ENCODE measurements at regions not wholly inside any gene's neighbourhood (a gene's known extent, or its start where the extent isn't known, plus 50 kb on each side); places are given as distances from the start of the nearest gene placed in this dataset.
A peak's percentile ranks its signal among the peaks of the same experiment; 100 is the strongest.

DNA sequence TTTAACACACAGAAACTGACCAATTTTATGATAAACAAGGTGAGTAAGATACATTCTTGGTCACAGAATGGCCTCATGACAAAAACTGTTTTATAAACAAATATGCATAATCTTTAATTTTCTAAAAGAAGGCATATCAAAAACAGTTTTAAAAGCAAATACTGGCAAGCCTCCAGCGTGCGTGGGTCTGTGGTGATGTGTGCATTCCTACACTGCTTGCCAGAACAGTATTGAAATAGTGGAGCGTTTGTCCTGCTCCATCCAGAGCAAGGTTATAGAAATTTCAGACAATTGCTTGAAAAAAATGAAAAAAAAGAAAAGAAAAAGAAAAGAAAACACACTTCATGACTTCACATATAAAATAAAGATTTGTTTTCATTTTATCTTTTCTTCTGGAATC lies 140.9 kb downstream of the MZT1 start (continued):
- TF ChIP-seq FOXA1 (IDR thresholded peaks at IDR 0.05) (no peak), FOXA1 (CRISPR knock-in tag; IDR thresholded peaks at IDR 0.05) (no peak), SOX5 (CRISPR knock-in tag; IDR thresholded peaks at IDR 0.05; ENCODE audit: borderline replicate concordance) (no peak)
- TF ChIP-seq, protein P1, sequence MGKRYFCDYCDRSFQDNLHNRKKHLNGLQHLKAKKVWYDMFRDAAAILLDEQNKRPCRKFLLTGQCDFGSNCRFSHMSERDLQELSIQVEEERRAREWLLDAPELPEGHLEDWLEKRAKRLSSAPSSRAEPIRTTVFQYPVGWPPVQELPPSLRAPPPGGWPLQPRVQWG (CRISPR knock-in tag; IDR thresholded peaks at IDR 0.05; ENCODE audit: borderline replicate concordance, low read depth) = no peak

DNA sequence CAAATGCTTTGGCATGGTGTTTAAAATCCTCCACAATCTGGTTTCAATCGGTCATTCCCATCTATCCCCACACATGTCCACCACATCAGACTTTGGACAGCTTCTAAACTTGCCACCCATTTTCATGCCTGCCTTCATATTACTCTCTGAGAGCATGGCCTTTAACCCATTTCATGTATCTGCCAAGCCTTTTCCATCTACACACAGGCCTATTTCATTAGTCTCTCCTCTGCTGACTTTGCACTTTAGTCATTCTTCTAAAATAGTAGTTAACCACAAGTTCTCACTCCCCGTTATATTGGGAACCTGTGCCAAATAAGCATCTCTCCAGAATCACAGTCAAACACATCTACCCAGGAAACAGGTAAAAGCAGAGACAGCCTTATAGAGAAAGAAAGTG lies 142.2 kb downstream of the MZT1 start:
- ChIA-PET CTCF (ENCODE audit: low intra/inter-chr PET ratio, low total read pairs) (no interaction called here), POLR2A (no interaction called here)
- BruUV-seq (replicated peaks) = no TSS peak
- in situ Hi-C loops (cut with HindIII; ENCODE audit: extremely low pct_ligation_motif_present, low pct_unique_long_range_greater_than_20kb) = no loop called here
- 20% methylated on average over 2 of the region's 2 CpGs for WGBS (ENCODE audit: low lambda C conversion rate)
- no peaks in the 10 kb centered on the region for H3K79me2 ChIP-seq (ENCODE audit: insufficient read depth, low read length)
- TF ChIP-seq MAFK (conservative IDR thresholded peaks at IDR 0.05 in 1 of 2, IDR thresholded peaks at IDR 0.05 in 1 of 2; ENCODE audit: low read length in 2 of 2) (peak; percentile 57 to 75), MAFF (IDR thresholded peaks at IDR 0.05; ENCODE audit: low read depth, low read length) (peak; percentile 61), ZNF333 (CRISPR knock-in tag; IDR thresholded peaks at IDR 0.05; ENCODE audit: borderline replicate concordance) (no peak), AGO2 (optimal IDR thresholded peaks at IDR 0.05; ENCODE audit: low read depth, low read length) (no peak), ZKSCAN8 (CRISPR knock-in tag; IDR thresholded peaks at IDR 0.05; ENCODE audit: borderline replicate concordance) (no peak), ZNF230 (CRISPR knock-in tag; IDR thresholded peaks at IDR 0.05) (no peak)
- TF ChIP-seq, protein P2, sequence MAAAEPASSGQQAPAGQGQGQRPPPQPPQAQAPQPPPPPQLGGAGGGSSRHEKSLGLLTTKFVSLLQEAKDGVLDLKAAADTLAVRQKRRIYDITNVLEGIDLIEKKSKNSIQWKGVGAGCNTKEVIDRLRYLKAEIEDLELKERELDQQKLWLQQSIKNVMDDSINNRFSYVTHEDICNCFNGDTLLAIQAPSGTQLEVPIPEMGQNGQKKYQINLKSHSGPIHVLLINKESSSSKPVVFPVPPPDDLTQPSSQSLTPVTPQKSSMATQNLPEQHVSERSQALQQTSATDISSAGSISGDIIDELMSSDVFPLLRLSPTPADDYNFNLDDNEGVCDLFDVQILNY (CRISPR knock-in tag; conservative IDR thresholded peaks at IDR 0.05) = no peak
- no peaks in the 10 kb centered on the region for H3K36me3 ChIP-seq (replicated peaks in 1 of 2; ENCODE audit: control insufficient read depth in 1 of 2, insufficient read depth in 2 of 2, low read length in 2 of 2)
- no peaks in the 10 kb centered on the region for H3K27me3 ChIP-seq (ENCODE audit: control insufficient read depth in 1 of 2, insufficient read depth in 2 of 2, low read length in 2 of 2)
- H3K27ac ChIP-seq (ENCODE audit: extremely low read length, insufficient read depth, low read length) = no peak overlapping the region
- no peak overlapping the region for H3K4me2 ChIP-seq (ENCODE audit: low read depth, low read length)
- H4K20me1 ChIP-seq (ENCODE audit: insufficient read depth, low read length) = no peaks in the 10 kb centered on the region
- FAIRE-seq (no peak), ATAC-seq (no peak), DNase-seq (ENCODE audit: low spot score) (no peak)
- H3K4me1 ChIP-seq (ENCODE audit: insufficient read depth, low read length) = no peaks in the 10 kb centered on the region
- H3K9me3 ChIP-seq (ENCODE audit: low read length) = no peaks in the 10 kb centered on the region
- intact Hi-C loops (cut with micrococcal nuclease; ENCODE audit: unreplicated experiment) = no loop called here
- no peak overlapping the region for H3K4me3 ChIP-seq (replicated peaks in 1 of 3; ENCODE audit: insufficient read depth in 1 of 3, low read depth in 2 of 3, low read length in 3 of 3)
- H3K9ac ChIP-seq (ENCODE audit: insufficient read depth, low read depth, low read length) = no peak overlapping the region
- H2AFZ ChIP-seq (ENCODE audit: low read length) = no peak overlapping the region
